ENCODE measurements at regions not wholly inside any gene's neighbourhood (a gene's known extent, or its start where the extent isn't known, plus 50 kb on each side); places are given as distances from the start of the nearest gene placed in this dataset.

DNA sequence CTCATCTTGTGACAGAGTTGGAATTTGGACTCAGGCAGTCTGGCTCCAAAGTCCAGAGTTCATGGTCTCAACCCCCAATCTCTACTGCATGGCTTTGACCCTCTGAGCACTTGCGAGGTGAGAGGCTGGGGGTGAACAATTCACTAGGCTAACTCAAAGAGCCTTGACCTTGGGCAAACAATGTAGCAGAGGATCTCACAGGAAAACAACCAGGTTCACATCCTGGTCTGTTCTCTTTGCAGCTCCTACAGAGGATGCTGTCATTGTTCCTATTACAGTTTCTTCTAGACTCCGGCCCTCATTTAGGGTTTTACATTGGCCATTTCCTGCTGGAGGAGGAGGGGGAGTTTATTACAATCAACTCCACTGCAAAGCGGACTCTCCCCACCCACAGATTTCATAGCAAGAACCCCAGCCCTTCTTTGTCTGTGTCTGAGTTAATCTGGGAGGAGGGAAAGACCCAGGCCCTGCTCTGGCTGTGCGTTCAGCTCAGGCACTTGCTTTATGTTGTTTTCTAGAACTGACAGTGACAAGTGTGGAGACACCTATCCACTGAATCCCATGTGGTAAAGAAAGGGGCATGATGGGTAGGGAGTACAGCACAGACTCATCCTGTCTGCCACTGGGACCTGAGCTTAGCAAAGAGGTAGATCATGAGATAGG is 101.6 kb downstream of the LBH start:
- TF ChIP-seq EP300 (IDR thresholded peaks at IDR 0.05), result no peak
- no peak for TF ChIP-seq POLR2A (IDR thresholded peaks at IDR 0.05)
- no peak for TF ChIP-seq POLR2AphosphoS5 (IDR thresholded peaks at IDR 0.05)
- TF ChIP-seq, protein P1, sequence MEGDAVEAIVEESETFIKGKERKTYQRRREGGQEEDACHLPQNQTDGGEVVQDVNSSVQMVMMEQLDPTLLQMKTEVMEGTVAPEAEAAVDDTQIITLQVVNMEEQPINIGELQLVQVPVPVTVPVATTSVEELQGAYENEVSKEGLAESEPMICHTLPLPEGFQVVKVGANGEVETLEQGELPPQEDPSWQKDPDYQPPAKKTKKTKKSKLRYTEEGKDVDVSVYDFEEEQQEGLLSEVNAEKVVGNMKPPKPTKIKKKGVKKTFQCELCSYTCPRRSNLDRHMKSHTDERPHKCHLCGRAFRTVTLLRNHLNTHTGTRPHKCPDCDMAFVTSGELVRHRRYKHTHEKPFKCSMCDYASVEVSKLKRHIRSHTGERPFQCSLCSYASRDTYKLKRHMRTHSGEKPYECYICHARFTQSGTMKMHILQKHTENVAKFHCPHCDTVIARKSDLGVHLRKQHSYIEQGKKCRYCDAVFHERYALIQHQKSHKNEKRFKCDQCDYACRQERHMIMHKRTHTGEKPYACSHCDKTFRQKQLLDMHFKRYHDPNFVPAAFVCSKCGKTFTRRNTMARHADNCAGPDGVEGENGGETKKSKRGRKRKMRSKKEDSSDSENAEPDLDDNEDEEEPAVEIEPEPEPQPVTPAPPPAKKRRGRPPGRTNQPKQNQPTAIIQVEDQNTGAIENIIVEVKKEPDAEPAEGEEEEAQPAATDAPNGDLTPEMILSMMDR (IDR thresholded peaks at IDR 0.05), result no peak
